ENCODE measurements at regions not wholly inside any gene's neighbourhood (a gene's known extent, or its start where the extent isn't known, plus 50 kb on each side); places are given as distances from the start of the nearest gene placed in this dataset.

GRCh38 chr2:21454839-21455238, 331.1 kb downstream of the TDRD15 start:
- no peak for TF ChIP-seq CTCF (conservative IDR thresholded peaks at IDR 0.05; ENCODE audit: low read length)
- no peak overlapping the region for H3K4me3 ChIP-seq (ENCODE audit: low read length)
- no peak for DNase-seq (ENCODE audit: low read depth)

- no peak overlapping the region for H3K4me3 ChIP-seq (ENCODE audit: low read length)
- no peak for DNase-seq (ENCODE audit: low read depth)
- TF ChIP-seq CTCF (conservative IDR thresholded peaks at IDR 0.05; ENCODE audit: low read length): no peak
These were observed 338.0 kb downstream of the TDRD15 start for GRCh38 chr2:21461754-21462240.

- TF ChIP-seq CTCF (conservative IDR thresholded peaks at IDR 0.05; ENCODE audit: low read length): no peak
- DNase-seq (ENCODE audit: low read depth): no peak
- H3K4me3 ChIP-seq (ENCODE audit: low read length): no peak overlapping the region
These were observed 342.7 kb downstream of the TDRD15 start for GRCh38 chr2:21466341-21466927.

- H3K4me3 ChIP-seq (ENCODE audit: low read length): no peak overlapping the region
- TF ChIP-seq CTCF (conservative IDR thresholded peaks at IDR 0.05; ENCODE audit: low read length): no peak
- DNase-seq (ENCODE audit: low read depth): no peak
These were observed 343.6 kb downstream of the TDRD15 start for GRCh38 chr2:21467280-21467818.

- no peak for TF ChIP-seq CTCF (conservative IDR thresholded peaks at IDR 0.05; ENCODE audit: low read length)
- no peak for DNase-seq (ENCODE audit: low read depth)
These were observed 344.1 kb downstream of the TDRD15 start for GRCh38 chr2:21467910-21468309.

GRCh38 chr2:21468624-21469023, 344.9 kb downstream of the TDRD15 start:
- no peak for DNase-seq (ENCODE audit: low read depth)
- H3K4me3 ChIP-seq (ENCODE audit: low read length): no peak overlapping the region
- TF ChIP-seq CTCF (conservative IDR thresholded peaks at IDR 0.05; ENCODE audit: low read length): no peak

More at GRCh38 chr2:21467910-21468309, 344.1 kb downstream of the TDRD15 start:
- H3K4me3 ChIP-seq (ENCODE audit: low read length): no peak overlapping the region

GRCh38 chr2:21469158-21469557, 345.4 kb downstream of the TDRD15 start:
- DNase-seq (ENCODE audit: low read depth): no peak
- H3K4me3 ChIP-seq (ENCODE audit: low read length): no peak overlapping the region
- no peak for TF ChIP-seq CTCF (conservative IDR thresholded peaks at IDR 0.05; ENCODE audit: low read length)

All from AG10803 (cell line).